HCT116 (cell line): ENCODE measurements at regions not wholly inside any gene's neighbourhood (a gene's known extent, or its start where the extent isn't known, plus 50 kb on each side); places are given as distances from the start of the nearest gene placed in this dataset.

ENCODE experiments used
- ATAC-seq: fragments of 200-7000 bp; cut with Tn5 transposase; 2 replicates; pipeline ENCODE4 v1.9.1; 2020; ENCODE audit warnings: mild to moderate bottlenecking, moderate library complexity
- BruUV-seq: library from RNA; stranded (reverse); fragments of 400-500 nt; replicated peaks from 2 replicates; lab custom pipeline; 2021; lab: Mats Ljungman, UMichigan
- CTCF ChIA-PET: fragments of 300-600 bp; sonication (Branson Sonifier 250); formaldehyde crosslinking; loops from one replicate; lab custom pipeline; 2021; ENCODE audit warnings: antibody characterized with exemption; lab: Charles Lee
- POLR2A ChIA-PET: fragments of 300-600, 350-600 bp; sonication (Branson Sonifier 250); formaldehyde crosslinking; loops from one replicate; lab custom pipeline; 2021; ENCODE audit warnings: antibody characterized with exemption; lab: Charles Lee
- RAD21 ChIA-PET, 2 experiments: fragments of 300-600 bp; sonication (Branson Sonifier 250); formaldehyde crosslinking; loops; one replicate each; lab custom pipeline; 2023; ENCODE audit warnings: low total read pairs in 2 of 2; ENCODE audit not compliant: uncharacterized antibody in 2 of 2, unreplicated experiment in 2 of 2, low non-redundant PET in 1 of 2; lab: Charles Lee
- DNase-seq: peaks from one replicate; pipeline ENCODE4 v3.0.0-alpha.2; 2010; ENCODE audit warnings: low read depth, low spot score
- H2AFZ ChIP-seq: fragments of 200-600 bp; shearing (Covaris generic), sonication (generic); 2 replicates; pipeline ENCODE4 v1.6.1; 2017; ENCODE audit warnings: low read depth, mixed run types, mixed read lengths, antibody characterized with exemption, low read length; ENCODE audit not compliant: poor library complexity, severe bottlenecking
- H3K27ac ChIP-seq: 2 replicates; pipeline ENCODE4 v1.5.1; 2012; ENCODE audit warnings: low read depth, low read length
- H3K27me3 ChIP-seq: fragments of 200-600 bp; sonication (generic); 2 replicates; pipeline ENCODE4 v1.6.1; 2016; ENCODE audit warnings: mixed run types, low read length, mixed read lengths; ENCODE audit not compliant: insufficient read depth
- H3K36me3 ChIP-seq, 2 experiments: fragments of 200-500 bp in 1 of 2; fragments of 200-600 bp in 1 of 2; sonication (Bioruptor generic) in 1 of 2; sonication (generic) in 1 of 2; 2 replicates each; pipeline versions ENCODE4 v1.5.1 to v1.6.1; 2014 to 2016; ENCODE audit warnings: low read length in 2 of 2, inconsistent platforms in 1 of 2, mixed read lengths in 1 of 2, mixed run types in 1 of 2; ENCODE audit not compliant: insufficient read depth in 2 of 2, control insufficient read depth in 1 of 2
- H3K4me1 ChIP-seq, 2 experiments: fragments of 200-600 bp in 1 of 2; sonication (generic) in 1 of 2; 2 replicates each; pipeline versions ENCODE4 v1.5.1 to v1.6.1; 2012 to 2017; ENCODE audit warnings: low read length in 2 of 2, inconsistent platforms in 1 of 2, mild to moderate bottlenecking in 1 of 2, mixed read lengths in 1 of 2, mixed run types in 1 of 2, moderate library complexity in 1 of 2; ENCODE audit not compliant: insufficient read depth in 2 of 2, control insufficient read depth in 1 of 2
- H3K4me2 ChIP-seq: fragments of 200-600 bp; sonication (generic); 2 replicates; pipeline ENCODE4 v1.6.1; 2017; ENCODE audit warnings: mixed run types, low read length, mixed read lengths
- H3K4me3 ChIP-seq, 2 experiments: fragments of 200-600 bp in 1 of 2; sonication (generic) in 1 of 2; replicated peaks in 1 of 2; 2 replicates each; pipeline ENCODE4 v1.5.1; 2011 to 2016; ENCODE audit warnings: low read length in 2 of 2, control low read depth in 1 of 2, low read depth in 1 of 2, mild to moderate bottlenecking in 1 of 2, mixed read lengths in 1 of 2, mixed run types in 1 of 2
- H3K79me2 ChIP-seq: fragments of 200-600 bp; sonication (generic); 2 replicates; pipeline ENCODE4 v1.6.1; 2017; ENCODE audit warnings: mild to moderate bottlenecking, mixed run types, low read length, moderate library complexity, mixed read lengths; ENCODE audit not compliant: insufficient read depth
- H3K9ac ChIP-seq: fragments of 200-600 bp; sonication (generic); 2 replicates; pipeline ENCODE4 v1.6.1; 2016; ENCODE audit warnings: low read length, mixed read lengths
- H3K9me2 ChIP-seq: fragments of 200-600 bp; sonication (generic), shearing (Covaris generic); 2 replicates; pipeline ENCODE4 v1.6.1; 2017; ENCODE audit warnings: mixed run types, mild to moderate bottlenecking, moderate library complexity; ENCODE audit not compliant: insufficient read depth
- H3K9me3 ChIP-seq, 2 experiments: fragments of 200-500 bp in 1 of 2; fragments of 200-600 bp in 1 of 2; sonication (Bioruptor generic) in 1 of 2; sonication (generic) in 1 of 2; 2 replicates each; pipeline ENCODE4 v1.6.1; 2014 to 2017; ENCODE audit warnings: low read length in 2 of 2, mixed read lengths in 2 of 2, inconsistent platforms in 1 of 2, low read depth in 1 of 2, mild to moderate bottlenecking in 1 of 2, mixed run types in 1 of 2, moderate library complexity in 1 of 2; ENCODE audit not compliant: control insufficient read depth in 1 of 2, insufficient read depth in 1 of 2
- H4K20me1 ChIP-seq: fragments of 200-600 bp; sonication (generic), shearing (Covaris generic); 2 replicates; pipeline ENCODE4 v1.6.1; 2017; ENCODE audit warnings: mixed run types, mild to moderate bottlenecking, moderate library complexity; ENCODE audit not compliant: insufficient read depth
- ATF3 ChIP-seq: IDR thresholded peaks from 2 replicates; pipeline ENCODE4 v1.6.1; 2012
- EGR1 ChIP-seq: IDR thresholded peaks from 2 replicates; pipeline ENCODE4 v1.6.1; 2012; ENCODE audit warnings: low read depth
- EZH2 ChIP-seq: fragments of 200-600 bp; sonication (generic); IDR thresholded peaks from 2 replicates; pipeline ENCODE4 v1.6.1; 2017; ENCODE audit warnings: antibody characterized with exemption, mixed run types
- POLR2A ChIP-seq: IDR thresholded peaks from 2 replicates; pipeline ENCODE4 v1.7.0; 2011; ENCODE audit warnings: borderline replicate concordance; ENCODE audit not compliant: insufficient read depth, insufficient read length; ENCODE audit errors: extremely low read depth
- RAD21 ChIP-seq: IDR thresholded peaks from 2 replicates; pipeline ENCODE4 v1.6.1; 2012; ENCODE audit warnings: low read depth, mild to moderate bottlenecking
- YY1 ChIP-seq: IDR thresholded peaks from 2 replicates; pipeline ENCODE4 v1.6.1; 2011; ENCODE audit warnings: low read length, low read depth, moderate library complexity, mild to moderate bottlenecking; ENCODE audit not compliant: insufficient replicate concordance; ENCODE audit errors: extremely low read depth
- intact Hi-C: fragments of 100-400 bp; cut with micrococcal nuclease; formaldehyde crosslinking; loops from 2 replicates; pipeline ENCODE4 v1.10.0; 2022

DNA sequence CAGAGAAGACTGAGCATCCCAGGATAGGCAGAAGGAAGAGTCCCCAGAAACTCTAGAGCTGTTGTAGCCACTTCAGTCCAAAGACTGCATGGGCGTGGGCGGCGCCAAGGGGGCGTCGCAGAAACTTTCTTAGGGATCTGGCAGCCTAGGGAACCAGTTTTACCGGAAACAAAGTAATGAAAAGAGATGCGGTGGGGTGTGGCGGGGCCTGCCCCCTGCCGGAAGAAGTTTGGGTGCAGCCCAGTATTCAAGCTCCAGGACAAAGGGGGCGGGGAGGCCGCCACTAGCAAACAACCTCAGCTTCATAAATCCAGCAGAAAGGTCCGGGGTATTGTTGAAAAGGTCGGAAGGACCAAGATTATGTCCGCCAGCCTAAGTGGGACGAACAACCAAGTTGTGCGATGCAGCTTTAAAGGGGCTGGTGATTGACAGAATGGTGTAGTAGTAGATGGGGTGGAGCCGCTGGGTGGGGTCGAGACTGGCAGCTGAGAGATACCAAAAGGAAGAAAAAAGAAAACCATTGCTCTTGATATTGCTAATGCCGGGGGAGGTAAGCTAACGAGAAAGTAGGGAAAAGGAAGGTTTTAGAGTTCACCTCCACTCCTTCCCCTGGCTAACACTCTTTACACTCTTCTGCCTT lies 190.5 kb downstream of the RRAGB start (continued):
- no peak for TF ChIP-seq ATF3
- TF ChIP-seq POLR2A: no peak
- peak; percentile 90 for TF ChIP-seq EGR1
- TF ChIP-seq EZH2: no peak

GRCh38 chrX:55908661-55909212 lies 191.2 kb downstream of the RRAGB start:
- Histone ChIP-seq H3K9ac (peak overlapping the region; percentile 43), H3K27ac (peak overlapping the region; percentile 73), H3K4me2 (peak overlapping the region; percentile 81), H3K9me3 (no peaks in the 10 kb centered on the region), H4K20me1 (no peaks in the 10 kb centered on the region), H2AFZ (peak overlapping the region; percentile 90), H3K36me3 (no peaks in the 10 kb centered on the region), H3K9me2 (no peaks in the 10 kb centered on the region), H3K4me1 (peaks cover 4 to 16% of the 10 kb centered on the region in 2 experiments), H3K4me3 (peak overlapping the region; percentile 62 to 69), H3K27me3 (no peaks in the 10 kb centered on the region), H3K79me2 (no peaks in the 10 kb centered on the region)
- RAD21 ChIA-PET: no interaction called here
- DNase-seq: no peak
- ATAC-seq: peak; percentile 71
- POLR2A ChIA-PET: no interaction called here
- TF ChIP-seq YY1: peak; percentile 73
- TF ChIP-seq EZH2: no peak
- TF ChIP-seq RAD21: no peak
- CTCF ChIA-PET: interaction anchor here (0.6 to 2.3 kb wide), 6 partner anchors 11 to 338 kb away, joined by 3 to 8 read pairs (median 4); partner anchors contain the start of gene RRAGB
- BruUV-seq: no TSS peak
- intact Hi-C loops: loop anchor here (5.0 kb wide), 1 partner anchor 191 kb away; the partner anchor contains the start of gene RRAGB
